Breast epithelium (tissue), 4 donors: ENCODE measurements at regions not wholly inside any gene's neighbourhood (a gene's known extent, or its start where the extent isn't known, plus 50 kb on each side); places are given as distances from the start of the nearest gene placed in this dataset.
A peak's percentile ranks its signal among the peaks of the same experiment; 100 is the strongest.

Source experiments
- DNase-seq, 2 donors: peaks; one replicate each; pipeline ENCODE4 v3.0.0-alpha.2; 2019; ENCODE audit warnings: low spot score in 2 of 2
- H3K27ac ChIP-seq, 2 donors: fragments of 200-600 bp; sonication (generic) in 1 of 2; one replicate each; pipeline ENCODE4 v1.5.1; 2016 to 2019; ENCODE audit warnings: mild to moderate bottlenecking in 1 of 2
- H3K27me3 ChIP-seq, 2 donors: fragments of 200-600 bp; sonication (generic) in 1 of 2; one replicate each; pipeline versions ENCODE4 v1.5.1 to v1.6.0; 2017 to 2019; ENCODE audit warnings: control low read depth in 1 of 2, mild to moderate bottlenecking in 1 of 2
- H3K36me3 ChIP-seq: fragments of 200-600 bp; one replicate; pipeline ENCODE4 v1.5.1; 2019
- H3K4me1 ChIP-seq, 2 donors: fragments of 200-600 bp; sonication (generic); one replicate each; pipeline ENCODE4 v1.5.1; 2016 to 2019; ENCODE audit warnings: control low read depth in 1 of 2
- H3K4me3 ChIP-seq, 3 donors: fragments of 200-600 bp; sonication (generic); 1 replicate in 2 of 3; 2 replicates in 1 of 3; pipeline ENCODE4 v1.5.1; 2016 to 2019; ENCODE audit warnings: mild to moderate bottlenecking in 3 of 3, moderate library complexity in 2 of 3
- H3K9me3 ChIP-seq, 2 donors: fragments of 200-600 bp; sonication (generic) in 1 of 2; one replicate each; pipeline ENCODE4 v1.5.1; 2016 to 2019; ENCODE audit warnings: control low read depth in 1 of 2
- POLR2A ChIP-seq: fragments of 450-650 bp; IDR thresholded peaks from one replicate; pipeline ENCODE4 v1.6.1; 2016; ENCODE audit warnings: antibody characterized with exemption, mild to moderate bottlenecking, moderate library complexity
- POLR2AphosphoS5 ChIP-seq, 3 donors: sonication (generic); formaldehyde crosslinking; IDR thresholded peaks; one replicate each; pipeline ENCODE4 v1.6.1; 2017; ENCODE audit warnings: antibody characterized with exemption in 3 of 3
- intact Hi-C: fragments of 100-400 bp; cut with DNase I; formaldehyde crosslinking; loops from one replicate; pipeline ENCODE4 v1.15.1; 2023; ENCODE audit warnings: low total_unique reads
- TF ChIP-seq, protein P1 (sequence below), 3 donors: fragments of 450-650 bp; IDR thresholded peaks; one replicate each; pipeline ENCODE4 v1.5.1; 2016 to 2017; ENCODE audit warnings: antibody characterized with exemption in 3 of 3, mild to moderate bottlenecking in 3 of 3, moderate library complexity in 3 of 3

DNA sequence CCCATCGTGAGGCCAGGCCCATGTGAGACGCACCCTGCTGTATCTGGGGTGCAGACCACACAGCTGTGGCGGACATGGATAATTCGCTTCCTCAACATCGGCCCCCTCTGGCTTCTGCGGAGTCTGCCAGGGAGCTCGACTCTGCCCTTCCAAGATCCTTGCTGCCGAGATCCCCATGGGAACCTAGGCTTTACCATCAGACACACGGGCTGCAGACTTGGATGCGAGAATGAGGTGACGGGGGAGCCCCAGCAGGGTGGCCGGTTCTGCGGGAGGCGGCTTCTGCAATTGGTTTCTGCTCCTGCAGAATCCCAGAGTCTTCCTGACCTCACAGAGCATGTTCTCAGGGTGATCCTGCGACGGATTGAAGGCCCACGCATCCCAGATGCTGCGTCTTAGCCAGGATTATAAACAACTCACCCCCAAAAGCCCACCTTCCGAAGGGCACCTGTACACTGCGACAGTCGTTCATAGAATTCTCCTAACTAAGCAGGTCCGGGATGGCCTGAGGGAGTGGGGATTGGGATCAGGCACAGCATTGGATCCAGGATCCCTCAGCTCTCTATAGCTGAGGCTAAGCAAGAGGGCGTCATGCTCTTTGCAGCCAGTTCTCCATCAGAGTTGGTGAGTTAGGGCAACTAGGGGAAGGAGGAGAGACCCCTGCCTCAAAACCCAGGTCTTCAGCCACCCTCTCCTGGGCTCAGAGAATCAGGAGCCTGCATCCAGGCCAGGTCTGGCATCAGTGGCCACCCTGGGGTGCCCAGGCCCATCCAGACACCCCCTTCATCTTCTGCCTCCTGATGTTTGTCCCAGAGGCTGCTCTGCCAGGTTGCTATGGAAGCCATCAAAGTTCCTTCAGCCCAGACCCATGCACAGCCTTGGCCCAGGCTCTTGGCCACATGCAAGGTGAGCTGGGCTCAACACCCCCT lies 74.7 kb upstream of the SNTG2 start:
- H3K36me3 ChIP-seq: no peaks in the 10 kb centered on the region
- peaks cover 0 to 8% of the 10 kb centered on the region in 2 donors for H3K27me3 ChIP-seq
- TF ChIP-seq POLR2A: no peak
- TF ChIP-seq, protein P1, sequence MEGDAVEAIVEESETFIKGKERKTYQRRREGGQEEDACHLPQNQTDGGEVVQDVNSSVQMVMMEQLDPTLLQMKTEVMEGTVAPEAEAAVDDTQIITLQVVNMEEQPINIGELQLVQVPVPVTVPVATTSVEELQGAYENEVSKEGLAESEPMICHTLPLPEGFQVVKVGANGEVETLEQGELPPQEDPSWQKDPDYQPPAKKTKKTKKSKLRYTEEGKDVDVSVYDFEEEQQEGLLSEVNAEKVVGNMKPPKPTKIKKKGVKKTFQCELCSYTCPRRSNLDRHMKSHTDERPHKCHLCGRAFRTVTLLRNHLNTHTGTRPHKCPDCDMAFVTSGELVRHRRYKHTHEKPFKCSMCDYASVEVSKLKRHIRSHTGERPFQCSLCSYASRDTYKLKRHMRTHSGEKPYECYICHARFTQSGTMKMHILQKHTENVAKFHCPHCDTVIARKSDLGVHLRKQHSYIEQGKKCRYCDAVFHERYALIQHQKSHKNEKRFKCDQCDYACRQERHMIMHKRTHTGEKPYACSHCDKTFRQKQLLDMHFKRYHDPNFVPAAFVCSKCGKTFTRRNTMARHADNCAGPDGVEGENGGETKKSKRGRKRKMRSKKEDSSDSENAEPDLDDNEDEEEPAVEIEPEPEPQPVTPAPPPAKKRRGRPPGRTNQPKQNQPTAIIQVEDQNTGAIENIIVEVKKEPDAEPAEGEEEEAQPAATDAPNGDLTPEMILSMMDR (IDR thresholded peaks at IDR 0.05): no peak
- no peak for TF ChIP-seq POLR2AphosphoS5 (IDR thresholded peaks at IDR 0.05)
- peak in 1 of 2 donors; percentile 42 for DNase-seq
- intact Hi-C loops: no loop called here
- no peaks in the 10 kb centered on the region for H3K4me1 ChIP-seq
- H3K27ac ChIP-seq: no peak overlapping the region
- H3K4me3 ChIP-seq: no peak overlapping the region
- H3K9me3 ChIP-seq: no peaks in the 10 kb centered on the region

DNA sequence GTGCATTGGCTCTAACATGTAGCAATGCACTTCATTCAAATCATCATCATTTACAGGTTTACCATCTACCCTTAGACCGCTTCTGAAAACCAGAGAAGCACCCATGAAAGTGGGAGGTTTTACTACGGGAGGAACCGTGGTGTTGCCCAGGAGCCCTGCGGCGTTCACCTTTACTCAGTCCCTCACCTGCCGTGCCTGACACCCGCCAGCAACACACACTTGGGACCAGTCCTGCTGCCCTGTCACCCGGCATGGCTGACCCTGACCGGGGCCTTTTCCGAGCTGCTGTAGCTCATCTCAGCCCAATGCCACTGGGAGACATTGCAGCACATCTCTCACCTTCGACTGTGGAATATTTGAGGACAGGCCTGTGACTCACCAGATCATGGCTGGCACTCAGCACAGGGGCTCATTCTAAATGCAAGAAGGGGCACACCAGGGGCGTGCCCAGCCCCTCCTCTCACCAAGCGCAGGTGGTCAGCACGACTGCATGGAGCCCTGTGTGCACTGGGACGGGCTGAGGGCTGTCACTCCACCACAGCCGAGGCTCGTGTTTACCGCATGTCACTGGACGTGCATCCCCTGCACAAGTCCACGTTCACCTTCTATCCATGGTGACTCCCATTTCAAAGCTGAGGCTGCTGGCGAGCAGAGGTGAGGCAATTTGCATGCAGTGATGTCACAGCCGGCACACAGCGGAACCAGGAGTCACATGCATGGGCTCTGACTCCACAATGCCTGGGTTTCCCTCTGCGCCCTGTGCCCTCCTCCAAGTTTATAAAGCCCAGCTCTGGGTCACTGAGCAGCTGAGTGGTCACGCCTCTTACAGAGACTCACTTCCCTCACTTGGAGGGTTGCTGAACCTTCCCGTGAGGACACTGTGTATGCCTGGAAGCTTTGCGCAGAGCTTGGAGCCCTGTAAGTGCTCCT lies 76.7 kb upstream of the SNTG2 start:
- Histone ChIP-seq H3K4me1 (no peaks in the 10 kb centered on the region), H3K9me3 (no peaks in the 10 kb centered on the region), H3K27ac (no peak overlapping the region), H3K27me3 (peaks cover 0 to 13% of the 10 kb centered on the region in 2 donors), H3K36me3 (no peaks in the 10 kb centered on the region), H3K4me3 (no peak overlapping the region)
- TF ChIP-seq, protein P1 (IDR thresholded peaks at IDR 0.05): no peak
- TF ChIP-seq POLR2AphosphoS5 (IDR thresholded peaks at IDR 0.05) (no peak), POLR2A (no peak)
- intact Hi-C loops: no loop called here
- peak in 1 of 2 donors; percentile 28 for DNase-seq

DNA sequence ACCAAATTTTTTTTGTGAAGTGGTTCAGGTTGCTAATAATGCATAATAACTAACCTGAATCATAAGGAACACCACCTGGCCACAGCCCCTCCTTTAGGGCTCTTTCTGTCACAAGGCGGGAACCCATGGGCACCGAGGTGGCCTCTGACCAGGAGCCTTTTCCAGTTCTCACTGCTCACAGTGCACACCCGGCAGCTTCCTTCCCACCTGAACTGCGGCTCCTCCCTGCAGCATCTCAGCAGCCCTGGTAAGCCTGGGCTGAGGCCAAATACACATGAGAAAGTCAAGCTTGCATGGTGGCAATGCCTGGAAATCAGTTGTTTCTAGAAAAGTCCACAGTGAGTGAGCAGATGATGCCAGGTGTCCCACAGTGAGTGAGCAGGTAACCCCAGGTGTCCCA lies 77.6 kb upstream of the SNTG2 start:
- no peak for TF ChIP-seq POLR2A
- TF ChIP-seq POLR2AphosphoS5 (IDR thresholded peaks at IDR 0.05): no peak
- TF ChIP-seq, protein P1 (IDR thresholded peaks at IDR 0.05): no peak
- Histone ChIP-seq H3K4me1 (no peaks in the 10 kb centered on the region), H3K36me3 (no peaks in the 10 kb centered on the region), H3K9me3 (no peaks in the 10 kb centered on the region), H3K27me3 (peaks cover 0 to 13% of the 10 kb centered on the region in 2 donors), H3K4me3 (no peak overlapping the region), H3K27ac (no peak overlapping the region)
- peak in 1 of 2 donors; percentile 25 for DNase-seq
- intact Hi-C loops: no loop called here

DNA sequence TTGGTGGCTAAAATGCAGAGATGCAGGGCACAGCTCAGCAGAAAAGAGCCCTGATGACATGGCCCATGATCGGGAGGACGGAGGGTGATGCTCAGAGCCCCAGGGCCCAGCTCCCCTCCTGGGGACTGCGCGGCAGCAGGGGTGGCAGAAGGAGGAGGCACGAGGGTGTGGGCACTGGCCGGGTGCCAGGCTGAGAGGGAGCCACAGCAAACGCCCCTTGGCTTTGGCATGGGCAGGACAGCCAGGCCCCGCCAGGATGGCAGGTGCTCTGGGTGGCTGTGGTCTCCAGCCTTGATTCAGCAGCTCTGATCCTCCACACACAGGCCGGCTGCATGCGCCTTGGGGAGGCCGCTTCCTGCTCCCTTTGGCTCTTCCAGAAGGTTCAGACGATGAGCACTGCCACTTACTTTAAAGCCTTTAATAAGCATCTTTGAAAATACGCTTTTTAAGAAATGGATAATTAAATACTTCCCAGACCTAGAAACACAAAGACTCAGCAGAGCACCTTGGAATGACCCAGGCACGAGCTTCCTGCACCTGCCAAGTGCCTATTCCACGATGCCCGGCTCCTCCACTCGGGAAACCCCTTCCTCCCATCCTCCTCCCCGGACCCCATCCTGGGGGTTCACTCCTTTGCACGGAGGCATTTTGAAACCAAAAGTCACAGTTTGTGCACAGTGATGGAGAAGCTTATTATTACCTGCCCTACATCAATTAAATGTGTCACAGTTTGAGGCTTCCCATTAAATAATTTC lies 78.5 kb upstream of the SNTG2 start:
- no peak overlapping the region for H3K27ac ChIP-seq
- peak in 1 of 2 donors; percentile 35 for DNase-seq
- TF ChIP-seq, protein P1 (IDR thresholded peaks at IDR 0.05): no peak
- no peak for TF ChIP-seq POLR2A
- no peak for TF ChIP-seq POLR2AphosphoS5 (IDR thresholded peaks at IDR 0.05)
- intact Hi-C loops: no loop called here
- no peaks in the 10 kb centered on the region for H3K4me1 ChIP-seq
- H3K9me3 ChIP-seq: no peaks in the 10 kb centered on the region
- H3K27me3 ChIP-seq: peaks cover 0 to 13% of the 10 kb centered on the region in 2 donors
- no peak overlapping the region for H3K4me3 ChIP-seq
- H3K36me3 ChIP-seq: no peaks in the 10 kb centered on the region
